ENCODE measurements at regions not wholly inside any gene's neighbourhood (a gene's known extent, or its start where the extent isn't known, plus 50 kb on each side); places are given as distances from the start of the nearest gene placed in this dataset.

GRCh38 chr1:94680039-94680377 is 138.4 kb upstream of the F3 start:
- H3K4me3 ChIP-seq (ENCODE audit: low read depth, low read length), result no peak overlapping the region
- no peak for DNase-seq (ENCODE audit: low read depth)
- no peak for TF ChIP-seq CTCF (IDR thresholded peaks at IDR 0.05; ENCODE audit: low read depth, low read length, missing control alignments)

- H3K4me3 ChIP-seq (ENCODE audit: low read depth, low read length), result no peak overlapping the region
- TF ChIP-seq CTCF (IDR thresholded peaks at IDR 0.05; ENCODE audit: low read depth, low read length, missing control alignments), result no peak
- DNase-seq (ENCODE audit: low read depth), result no peak
Observed at GRCh38 chr1:94679332-94680038, 137.9 kb upstream of the F3 start.

GRCh38 chr1:94678202-94678848 is 136.8 kb upstream of the F3 start:
- H3K4me3 ChIP-seq (ENCODE audit: low read depth, low read length), result no peak overlapping the region
- TF ChIP-seq CTCF (IDR thresholded peaks at IDR 0.05; ENCODE audit: low read depth, low read length, missing control alignments), result no peak
- DNase-seq (ENCODE audit: low read depth), result no peak

GRCh38 chr1:94677714-94678113 is 136.2 kb upstream of the F3 start:
- H3K4me3 ChIP-seq (ENCODE audit: low read depth, low read length), result no peak overlapping the region
- no peak for DNase-seq (ENCODE audit: low read depth)

GRCh38 chr1:94677087-94677486 is 135.5 kb upstream of the F3 start:
- no peak overlapping the region for H3K4me3 ChIP-seq (ENCODE audit: low read depth, low read length)
- no peak for DNase-seq (ENCODE audit: low read depth)
- TF ChIP-seq CTCF (IDR thresholded peaks at IDR 0.05; ENCODE audit: low read depth, low read length, missing control alignments), result no peak

More at GRCh38 chr1:94677714-94678113, 136.2 kb upstream of the F3 start:
- TF ChIP-seq CTCF (IDR thresholded peaks at IDR 0.05; ENCODE audit: low read depth, low read length, missing control alignments), result no peak

GRCh38 chr1:94676686-94677085 is 135.1 kb upstream of the F3 start:
- no peak overlapping the region for H3K4me3 ChIP-seq (ENCODE audit: low read depth, low read length)
- no peak for DNase-seq (ENCODE audit: low read depth)
- TF ChIP-seq CTCF (IDR thresholded peaks at IDR 0.05; ENCODE audit: low read depth, low read length, missing control alignments), result no peak

DNA sequence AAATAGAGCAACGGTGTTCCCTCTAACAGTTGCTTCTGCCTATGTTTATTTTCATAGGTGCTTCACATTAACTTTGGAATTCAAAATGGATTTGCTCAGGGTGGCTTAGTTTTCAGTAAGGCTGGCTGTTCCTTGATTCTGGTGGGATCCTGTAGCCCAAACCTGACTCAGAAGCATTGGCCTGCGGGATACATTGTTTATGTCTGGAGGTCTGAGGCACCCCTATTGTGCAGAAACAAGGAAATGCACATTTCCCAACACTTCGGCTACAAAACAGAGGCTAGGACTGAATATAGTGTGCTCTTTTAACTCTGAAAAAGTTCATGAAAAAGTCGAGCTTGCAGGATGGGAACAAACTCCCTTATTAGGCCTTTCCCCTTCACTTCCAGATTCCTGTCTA is 133.8 kb upstream of the F3 start:
- DNase-seq (ENCODE audit: low read depth), result no peak
- H3K4me3 ChIP-seq (ENCODE audit: low read depth, low read length), result no peak overlapping the region
- no peak for TF ChIP-seq CTCF (IDR thresholded peaks at IDR 0.05; ENCODE audit: low read depth, low read length, missing control alignments)
